Stimulated activated CD4-positive, alpha-beta T cell treated with anti-CD3 and anti-CD28 coated beads, Interleukin-12 subunit alpha, Interleukin-12 subunit beta, amount 100 ng/mL, for 4 hours (primary cell): ENCODE measurements at regions not wholly inside any gene's neighbourhood (a gene's known extent, or its start where the extent isn't known, plus 50 kb on each side); places are given as distances from the start of the nearest gene placed in this dataset.

ENCODE experiments used
- DNase-seq: peaks from one replicate; pipeline ENCODE4 v3.0.0-alpha.2; 2020

GRCh38 chr5:106974272-106974671 lies 696.5 kb downstream of the EFNA5 start:
- no peak for DNase-seq

DNA sequence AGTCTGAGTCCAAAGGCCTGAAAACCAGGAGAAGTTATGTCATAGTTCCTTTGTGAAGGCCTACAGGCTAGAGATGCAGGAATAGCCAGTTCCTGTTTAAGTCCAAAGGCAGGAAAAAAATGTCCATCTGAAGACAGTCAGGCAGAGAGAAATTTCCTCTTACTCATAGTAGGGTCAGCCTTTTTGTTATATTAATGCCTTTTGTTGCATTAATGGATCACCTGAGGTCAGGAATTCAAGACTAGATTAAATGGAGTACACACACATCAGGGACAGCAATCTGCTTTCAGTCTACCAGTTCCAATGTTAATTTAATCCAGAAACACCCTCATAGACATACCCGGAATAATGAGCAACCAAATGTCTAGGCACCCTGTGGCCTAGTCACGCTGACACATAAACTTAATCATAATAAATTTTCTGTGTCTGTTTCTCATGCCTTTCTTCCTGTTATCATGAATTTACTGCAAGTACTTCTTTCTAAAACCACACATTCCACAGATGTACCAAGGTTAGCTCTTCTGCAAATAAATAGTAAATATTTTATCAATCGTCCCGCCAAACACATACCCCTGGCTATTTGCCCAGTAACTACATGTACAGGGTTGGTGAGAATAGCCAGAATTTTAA lies 703.9 kb downstream of the EFNA5 start:
- no peak for DNase-seq

- no peak for DNase-seq
Observed at GRCh38 chr5:106964132-106964531, 706.6 kb downstream of the EFNA5 start.

GRCh38 chr5:106963630-106964029 lies 707.1 kb downstream of the EFNA5 start:
- DNase-seq: no peak

- no peak for DNase-seq
Observed at GRCh38 chr5:106962464-106963230, 708.1 kb downstream of the EFNA5 start.

GRCh38 chr5:106959387-106959786 lies 711.4 kb downstream of the EFNA5 start:
- no peak for DNase-seq

- no peak for DNase-seq
Observed at GRCh38 chr5:106957336-106957735, 713.4 kb downstream of the EFNA5 start.

- no peak for DNase-seq
Observed at GRCh38 chr5:106956886-106957285, 713.9 kb downstream of the EFNA5 start.

DNA sequence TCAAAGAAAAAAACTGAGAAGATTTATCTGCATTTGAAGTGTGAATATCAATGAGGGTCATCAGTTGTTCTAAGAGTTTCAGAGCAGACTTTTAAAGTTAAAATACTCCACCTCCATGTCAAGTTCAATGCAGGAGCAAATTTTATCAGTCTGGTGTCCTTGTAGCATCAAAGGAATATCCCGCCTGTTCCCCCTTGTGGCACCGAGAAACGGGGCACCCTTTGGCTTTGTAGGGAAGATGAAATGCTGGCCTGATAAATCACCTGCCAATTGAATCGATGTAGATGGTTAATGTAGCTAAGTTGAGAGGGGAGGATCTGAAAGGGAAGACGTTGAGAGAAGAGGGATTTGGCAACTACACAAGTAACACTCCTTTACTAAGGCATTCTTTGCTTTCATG lies 714.5 kb downstream of the EFNA5 start:
- DNase-seq: no peak

- no peak for DNase-seq
Observed at GRCh38 chr5:106940986-106941385, 729.8 kb downstream of the EFNA5 start.

DNA sequence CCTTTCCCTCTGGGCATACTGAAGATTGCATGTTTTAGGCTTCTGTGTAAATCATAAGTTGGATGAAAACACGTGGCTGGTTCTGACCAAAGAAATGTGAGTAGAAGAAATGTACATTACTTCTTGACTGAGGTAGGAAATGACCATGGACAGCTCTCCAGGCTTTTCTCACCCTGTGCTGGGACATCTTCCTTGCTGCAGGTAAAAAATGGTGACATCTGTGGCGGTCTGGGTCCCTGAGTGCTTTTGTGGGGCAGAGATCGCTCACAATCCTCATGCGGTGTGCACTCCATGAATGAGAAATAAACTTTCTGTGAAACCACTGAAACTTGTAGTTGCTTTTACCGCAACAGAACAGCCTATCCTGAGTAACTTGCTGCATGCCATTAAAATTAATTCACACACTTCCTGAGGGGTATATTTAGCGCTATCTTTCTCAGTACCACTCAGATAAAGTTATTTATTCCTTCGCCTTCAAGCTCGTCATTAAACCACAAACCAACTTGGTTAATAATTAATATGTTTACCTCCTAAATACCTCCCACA lies 730.4 kb downstream of the EFNA5 start:
- DNase-seq: no peak

DNA sequence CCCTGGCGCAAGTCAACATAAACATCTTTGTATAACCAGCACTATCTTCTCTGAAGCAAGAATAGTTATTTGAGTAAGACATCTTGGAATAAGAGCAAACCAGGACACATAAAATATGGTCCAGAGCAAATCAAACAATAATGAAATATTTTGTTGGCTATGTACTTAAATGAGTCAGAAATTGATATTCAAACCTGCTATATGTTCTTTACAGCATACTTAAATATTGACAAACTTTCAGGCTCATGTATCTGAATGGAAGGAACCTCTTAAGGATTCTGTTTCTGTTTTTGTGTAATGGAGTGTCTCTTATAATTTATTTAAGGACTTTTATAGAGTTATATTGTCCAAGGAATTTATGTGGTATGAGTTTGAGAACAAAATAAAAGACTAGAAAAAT lies 747.3 kb downstream of the EFNA5 start:
- DNase-seq: no peak

- no peak for DNase-seq
Observed at GRCh38 chr5:106921567-106921966, 749.2 kb downstream of the EFNA5 start.

DNA sequence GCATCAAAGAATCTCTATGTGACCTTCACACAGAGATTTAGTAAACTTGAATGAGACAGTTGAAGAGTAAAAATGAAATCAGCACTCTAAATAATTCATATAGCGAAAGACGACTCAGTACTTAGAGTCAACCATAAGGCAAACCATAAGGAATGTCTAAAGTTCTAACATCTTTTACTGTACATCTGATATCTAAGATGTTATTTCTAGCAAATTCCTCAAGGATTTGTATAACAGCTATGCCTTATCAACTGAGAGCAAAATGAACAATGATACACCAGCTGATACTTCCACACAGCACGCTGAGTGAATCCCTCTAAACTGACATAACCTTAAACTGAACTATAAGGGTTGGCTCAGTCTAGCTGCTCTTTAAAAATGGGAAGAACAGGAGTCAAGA lies 760.3 kb downstream of the EFNA5 start:
- no peak for DNase-seq

DNA sequence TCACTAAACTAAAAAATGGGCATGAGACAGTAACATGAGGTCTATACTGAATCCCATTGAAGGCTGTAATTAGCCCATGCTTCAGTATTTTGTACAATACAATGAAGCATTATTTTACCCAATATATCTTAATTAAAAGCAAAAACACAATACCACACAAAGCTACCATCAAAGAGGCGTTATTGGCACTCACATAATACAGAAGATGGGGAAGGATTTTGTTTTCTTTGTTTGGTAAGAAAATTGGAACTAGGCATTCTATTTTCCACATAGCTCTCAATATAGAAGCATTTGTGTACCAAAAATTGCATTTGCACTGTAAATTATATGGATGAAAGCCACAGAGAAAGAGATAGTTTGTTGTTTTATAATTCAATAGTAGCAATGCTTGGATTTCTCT lies 761.0 kb downstream of the EFNA5 start:
- DNase-seq: no peak

DNA sequence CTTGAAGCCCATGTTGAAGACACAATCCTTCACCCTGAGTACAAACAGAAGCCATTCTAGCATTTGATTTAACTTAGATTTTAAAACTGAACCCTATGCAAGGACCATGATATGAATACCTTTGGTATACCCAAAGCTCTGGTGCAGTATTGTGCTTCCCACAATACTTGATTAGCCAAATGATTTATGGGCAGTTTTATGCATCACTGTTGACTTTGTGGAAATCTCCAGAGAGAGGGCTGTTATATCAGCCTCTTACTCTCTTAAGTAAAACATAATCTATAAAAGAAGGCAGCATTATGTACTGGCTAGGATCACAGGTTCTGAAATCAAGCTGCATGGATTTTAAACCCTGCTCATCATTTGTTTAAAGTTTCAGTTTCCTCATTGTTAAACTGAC lies 762.8 kb downstream of the EFNA5 start:
- no peak for DNase-seq

DNA sequence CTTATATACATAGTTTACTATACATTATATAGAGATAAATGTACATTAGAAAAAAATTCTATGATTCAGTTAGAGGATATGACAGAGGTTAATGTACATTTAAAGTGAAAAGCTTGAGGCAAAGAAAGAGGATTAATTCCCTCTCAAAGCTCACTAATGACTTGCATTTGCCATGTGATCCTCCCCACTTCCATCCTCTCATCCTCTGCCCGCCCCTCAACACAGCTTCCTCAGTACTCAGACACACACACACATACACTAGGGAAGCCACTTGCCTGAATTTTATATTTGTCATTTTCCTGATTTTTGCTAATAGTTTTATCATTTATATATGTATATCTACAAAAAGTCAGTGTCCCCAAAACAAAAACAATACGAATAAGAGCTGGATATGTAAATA lies 764.5 kb downstream of the EFNA5 start:
- no peak for DNase-seq

GRCh38 chr5:106894964-106895363 lies 775.8 kb downstream of the EFNA5 start:
- DNase-seq: no peak

- DNase-seq: no peak
Observed at GRCh38 chr5:106882035-106882434, 788.7 kb downstream of the EFNA5 start.

DNA sequence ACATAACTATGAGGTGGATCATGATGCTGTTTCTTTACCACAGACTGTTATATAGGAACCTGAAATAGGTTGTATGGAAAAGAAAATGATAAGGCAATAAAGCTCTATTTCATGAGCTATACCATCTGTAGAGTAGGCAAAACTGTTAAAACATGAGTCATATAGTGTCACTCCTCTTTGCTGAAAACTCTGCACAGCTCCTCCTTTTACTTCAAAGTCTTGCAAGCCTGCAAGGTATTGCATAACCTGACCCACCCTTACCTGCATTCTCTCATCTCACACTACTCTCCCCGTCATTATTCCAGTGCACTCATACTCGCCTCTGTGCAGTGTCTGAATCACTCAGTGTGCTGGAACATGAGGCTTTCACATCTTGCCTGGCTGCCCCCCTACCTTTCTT lies 790.1 kb downstream of the EFNA5 start:
- no peak for DNase-seq

DNA sequence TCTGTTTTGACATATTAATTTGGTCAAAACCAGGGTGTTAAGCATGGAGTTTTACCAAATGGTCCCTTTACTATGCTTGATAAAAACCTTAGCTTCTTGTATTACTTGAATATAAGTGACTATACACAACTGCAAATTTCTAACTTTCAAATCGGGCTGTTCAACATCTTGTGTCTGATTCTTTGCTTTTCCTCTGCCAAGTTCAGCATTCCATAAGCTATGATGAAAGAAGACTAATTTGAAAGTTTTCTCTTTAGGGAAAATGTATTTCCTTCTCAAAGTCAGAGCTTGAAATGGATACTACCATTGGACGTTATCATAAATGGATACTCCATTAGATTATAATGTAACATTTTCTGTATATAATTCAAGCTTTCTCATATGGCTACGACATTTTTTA lies 792.9 kb downstream of the EFNA5 start:
- no peak for DNase-seq

DNA sequence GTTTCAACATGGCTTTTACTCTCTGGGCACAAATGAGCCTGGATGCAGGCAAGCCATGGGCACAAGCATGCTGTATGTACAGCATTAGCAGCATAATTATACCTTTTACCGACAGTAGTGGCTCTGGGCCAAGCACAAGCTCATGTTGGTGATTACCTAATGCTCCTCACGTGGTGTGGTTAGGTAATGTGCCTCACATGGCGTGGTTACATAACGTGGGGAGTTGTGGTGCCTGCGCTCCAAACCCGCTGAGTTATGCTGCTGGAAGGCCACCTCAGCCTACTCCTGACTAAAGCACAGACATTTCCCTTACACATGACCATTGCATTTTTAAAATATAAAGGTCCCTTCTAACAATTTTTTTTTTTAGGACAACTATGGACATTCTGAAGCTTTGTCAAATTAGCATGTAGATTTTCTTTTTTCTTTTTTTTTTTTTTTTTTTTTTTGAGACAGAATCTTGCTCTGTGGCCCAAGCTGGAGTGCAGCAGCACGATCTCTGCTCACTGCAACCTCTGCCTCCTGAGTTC lies 794.0 kb downstream of the EFNA5 start:
- no peak for DNase-seq

DNA sequence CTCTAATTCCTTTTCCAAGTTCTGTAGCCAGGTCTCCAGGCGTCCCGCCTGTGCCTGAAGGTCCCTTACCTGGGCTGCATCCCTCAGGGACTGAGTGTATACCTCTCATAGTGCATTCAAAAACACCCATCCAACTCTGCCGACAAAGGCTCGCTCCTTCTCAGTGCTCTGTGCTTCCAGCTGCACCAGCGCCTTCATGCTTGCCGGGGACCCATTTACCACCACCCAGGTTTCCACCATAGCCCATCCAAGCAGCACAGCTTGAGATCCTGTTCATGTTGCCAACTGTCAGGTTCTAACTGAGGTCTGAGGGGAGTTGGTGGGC lies 794.5 kb downstream of the EFNA5 start:
- no peak for DNase-seq

GRCh38 chr5:106875591-106876297 lies 795.0 kb downstream of the EFNA5 start:
- no peak for DNase-seq
